Stimulated activated CD4-positive, alpha-beta T cell treated with anti-CD3 and anti-CD28 coated beads, TNF-alpha, amount 100 ng/mL, for 24 hours (primary cell): ENCODE measurements at regions not wholly inside any gene's neighbourhood (a gene's known extent, or its start where the extent isn't known, plus 50 kb on each side); places are given as distances from the start of the nearest gene placed in this dataset.
"Not testable (repeated sequence)": the region's sequence is repeated elsewhere in the genome, so short reads cannot be mapped to it uniquely, and the experiment has no call there.

ENCODE experiments used
- DNase-seq, 3 experiments: peaks; one replicate each; pipeline ENCODE4 v3.0.0-alpha.2; 2020; ENCODE audit warnings: low read depth in 3 of 3

DNA sequence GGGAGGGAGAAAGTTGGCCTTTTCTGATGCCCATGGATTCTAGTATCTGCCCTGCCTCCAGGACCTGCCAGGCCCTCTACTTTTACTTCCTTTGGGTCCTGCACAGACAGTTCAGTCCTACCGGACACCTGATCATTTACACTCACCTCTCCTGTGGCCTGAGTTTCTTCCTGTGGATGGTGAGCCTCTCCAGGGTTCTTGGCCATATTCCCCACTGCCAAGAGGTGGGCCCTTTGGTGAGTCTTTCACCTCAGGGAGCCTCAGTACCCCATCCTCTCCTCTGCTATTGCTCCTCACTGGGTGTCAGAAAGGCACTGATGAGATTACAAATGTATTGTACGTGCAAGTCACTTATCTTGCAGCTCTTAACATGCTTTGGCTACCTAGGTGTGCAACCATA lies 81.4 kb upstream of the ETV3 start:
- DNase-seq, result no peak

DNA sequence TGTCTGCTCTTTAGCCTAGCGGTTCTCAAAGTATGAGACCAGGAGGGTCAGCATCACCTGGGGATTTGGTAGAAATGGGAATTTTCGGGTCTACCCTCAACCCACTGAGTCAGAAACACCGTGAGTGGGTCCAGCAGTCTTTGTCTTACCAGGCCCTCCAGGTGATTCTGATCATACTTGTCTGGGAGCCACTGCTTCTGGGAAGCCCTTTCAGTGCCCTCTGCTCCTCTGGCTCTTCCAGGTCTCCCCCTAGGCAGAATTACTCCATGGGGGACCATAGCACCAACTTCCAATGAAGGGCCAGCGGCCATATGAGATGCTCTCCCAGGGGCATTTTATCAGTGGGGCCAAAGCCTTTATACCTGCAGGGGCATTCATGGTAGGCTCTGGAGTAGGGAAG lies 81.0 kb upstream of the ETV3 start:
- DNase-seq, result no peak

DNA sequence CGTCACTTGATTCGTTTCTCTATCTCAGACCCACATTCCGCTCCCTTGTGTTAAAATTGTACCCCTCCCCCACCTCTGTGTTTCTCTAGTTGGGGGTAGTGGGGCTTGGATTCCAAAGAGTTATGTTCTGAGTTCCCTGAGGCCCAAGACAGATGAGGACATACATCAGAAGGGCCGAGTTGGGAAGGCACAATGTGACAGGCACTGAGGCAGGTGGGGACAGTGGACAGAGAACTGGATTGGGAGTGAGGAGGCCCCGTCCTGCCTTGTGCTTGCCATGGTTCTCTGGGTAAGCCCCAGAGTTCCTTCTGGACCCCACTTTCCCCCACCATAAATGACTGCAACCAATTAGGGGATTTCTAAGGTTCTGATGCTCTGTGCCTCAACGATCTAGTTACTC lies 80.5 kb upstream of the ETV3 start:
- DNase-seq, result no peak

DNA sequence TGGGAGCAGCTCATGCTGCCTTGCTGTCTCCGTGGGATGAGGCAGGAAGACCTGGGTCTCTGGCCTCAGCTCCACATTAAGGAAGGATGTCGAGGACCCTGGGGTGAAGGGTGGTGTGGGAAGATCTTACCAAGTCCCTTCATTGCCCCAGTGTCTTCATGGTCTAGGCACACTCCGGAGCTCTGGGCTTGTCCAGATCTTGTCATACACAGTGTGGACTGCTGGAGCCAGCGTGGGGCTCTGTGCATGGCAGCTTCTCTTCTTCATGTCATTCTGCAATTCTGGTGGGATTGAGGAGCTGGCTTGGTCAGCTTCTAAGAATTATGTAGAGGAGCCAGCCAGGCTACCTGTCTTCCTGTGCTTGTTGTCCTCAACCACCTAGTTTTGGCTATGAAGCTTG lies 79.3 kb upstream of the ETV3 start:
- no peak for DNase-seq

DNA sequence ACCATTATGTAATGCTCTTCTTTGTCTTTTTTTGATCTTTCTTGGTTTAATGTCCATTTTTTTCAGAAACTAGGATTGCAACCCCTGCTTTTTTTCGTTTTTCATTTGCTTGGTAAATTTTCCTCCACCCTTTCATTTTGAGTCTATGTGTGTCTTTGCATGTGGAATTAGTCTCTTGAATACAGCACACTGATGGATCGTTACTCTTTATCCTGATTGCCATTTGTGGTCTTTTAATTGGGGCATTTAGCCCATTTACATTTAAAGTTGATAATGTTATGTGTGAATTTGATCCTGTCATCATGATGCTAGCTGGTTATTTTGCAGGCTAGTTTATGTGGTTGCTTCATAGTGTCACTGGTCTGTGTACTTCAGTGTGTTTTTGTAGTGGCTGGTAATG lies 75.6 kb upstream of the ETV3 start:
- no peak for DNase-seq

DNA sequence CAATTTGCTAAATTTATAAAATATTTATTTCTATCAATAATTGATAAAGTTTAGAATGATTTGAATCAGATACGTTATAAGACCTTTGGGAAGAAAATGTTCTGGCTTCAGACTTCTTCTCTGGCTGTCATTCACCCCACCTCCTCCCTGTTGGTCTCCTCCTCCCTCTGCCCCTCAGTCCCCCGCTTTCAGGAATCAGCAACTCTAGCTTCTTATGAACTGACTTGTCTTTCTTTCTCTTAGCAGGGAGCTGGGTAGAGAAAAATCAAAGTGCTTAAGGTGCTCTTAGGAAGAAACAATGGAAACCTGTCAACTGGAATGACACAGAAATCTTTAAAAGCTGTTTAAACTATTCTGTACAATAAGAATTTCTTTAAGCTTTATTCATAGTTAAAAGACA lies 71.3 kb upstream of the ETV3 start:
- no peak for DNase-seq

DNA sequence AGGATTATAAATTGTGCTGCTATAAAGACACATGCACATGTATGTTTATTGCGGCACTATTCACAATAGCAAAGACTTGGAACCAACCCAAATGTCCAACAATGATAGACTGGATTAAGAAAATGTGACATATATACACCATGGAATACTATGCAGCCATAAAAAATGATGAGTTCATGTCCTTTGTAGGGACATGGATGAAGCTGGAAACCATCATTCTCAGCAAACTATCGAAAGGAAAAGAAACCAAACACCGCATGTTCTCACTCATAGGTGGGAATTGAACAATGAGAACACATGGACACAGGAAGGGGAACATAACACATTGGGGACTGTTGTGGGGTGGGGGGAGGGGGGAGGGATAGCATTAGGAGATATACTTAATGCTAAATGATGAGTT lies 67.8 kb upstream of the ETV3 start:
- not testable (repeated sequence) for DNase-seq

DNA sequence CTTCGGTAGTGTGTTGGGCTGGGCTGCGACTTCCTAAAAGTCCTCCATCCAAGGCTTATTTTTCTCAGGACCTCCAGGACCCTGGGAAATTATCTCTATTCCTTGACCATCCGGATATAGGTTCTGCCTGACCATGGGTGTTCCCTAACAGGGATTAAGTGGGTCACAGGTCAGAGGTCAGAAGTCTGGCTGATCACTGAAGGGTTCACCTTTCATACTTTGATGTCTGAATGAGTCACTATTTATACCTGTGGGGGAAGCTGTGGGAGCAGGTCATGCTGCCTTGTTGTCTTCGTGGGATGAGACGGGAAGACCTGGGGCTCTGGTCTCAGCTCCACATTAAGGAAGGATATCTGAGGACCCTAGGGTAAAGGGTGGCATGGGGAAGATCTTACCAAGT lies 65.0 kb upstream of the ETV3 start:
- no peak for DNase-seq

DNA sequence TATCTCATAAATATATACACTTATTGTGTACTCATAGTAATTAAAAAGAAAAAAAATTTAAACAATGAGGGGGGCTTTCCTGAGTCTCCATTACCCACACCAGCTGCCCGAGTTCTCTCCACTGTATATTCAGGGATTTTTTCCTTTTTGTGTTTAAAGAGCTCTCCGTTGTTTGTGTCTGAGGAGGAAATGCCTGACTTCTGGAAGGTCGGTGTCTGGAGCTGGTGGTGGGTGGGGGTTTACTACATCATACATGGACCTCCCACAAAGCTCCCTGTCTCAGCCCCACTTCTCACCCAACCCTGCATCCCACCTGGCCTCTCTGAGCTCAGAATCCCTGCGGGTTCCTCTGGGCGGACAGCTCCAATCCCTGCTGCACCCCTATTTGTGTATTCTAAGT lies 64.1 kb upstream of the ETV3 start:
- DNase-seq, result no peak

DNA sequence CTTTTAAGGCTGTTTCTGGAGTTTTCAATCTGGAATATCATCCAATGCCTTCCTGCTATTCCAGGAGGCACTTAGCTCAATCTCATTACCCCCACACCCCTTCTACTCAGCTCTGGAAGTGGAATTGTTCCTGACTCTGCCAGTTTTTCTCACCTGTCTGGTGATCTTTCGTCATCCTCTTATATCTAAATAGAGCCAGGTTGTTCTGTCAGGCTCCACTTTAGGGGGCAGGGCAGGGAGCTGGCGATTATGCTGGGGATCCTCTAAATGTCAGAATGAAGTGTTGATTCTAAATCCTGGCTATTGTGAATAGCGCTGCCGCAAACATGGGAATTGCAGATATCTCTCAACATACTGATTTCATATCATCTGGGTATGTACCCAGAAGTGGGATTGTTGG lies 63.6 kb upstream of the ETV3 start:
- DNase-seq, result no peak

DNA sequence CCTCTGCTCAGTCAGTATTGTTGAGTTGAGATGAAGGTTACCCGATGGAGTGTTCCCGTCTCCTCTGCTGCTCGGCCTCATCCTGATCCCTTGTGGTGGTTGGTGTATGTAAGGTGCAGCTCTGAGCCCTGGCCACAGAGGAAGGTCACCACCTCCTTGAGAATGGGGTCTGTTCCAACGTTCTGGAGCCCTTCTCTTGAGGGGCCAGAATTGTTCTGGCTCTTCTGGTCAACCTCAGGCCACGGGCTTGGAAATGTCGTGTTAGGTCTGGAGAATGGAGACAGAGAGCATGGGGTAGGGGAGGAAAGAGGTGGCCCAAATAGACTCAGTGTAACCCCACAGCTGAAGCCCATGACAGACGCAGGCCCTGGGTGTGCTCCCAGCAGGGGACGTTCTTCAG lies 62.3 kb upstream of the ETV3 start:
- DNase-seq, result no peak

DNA sequence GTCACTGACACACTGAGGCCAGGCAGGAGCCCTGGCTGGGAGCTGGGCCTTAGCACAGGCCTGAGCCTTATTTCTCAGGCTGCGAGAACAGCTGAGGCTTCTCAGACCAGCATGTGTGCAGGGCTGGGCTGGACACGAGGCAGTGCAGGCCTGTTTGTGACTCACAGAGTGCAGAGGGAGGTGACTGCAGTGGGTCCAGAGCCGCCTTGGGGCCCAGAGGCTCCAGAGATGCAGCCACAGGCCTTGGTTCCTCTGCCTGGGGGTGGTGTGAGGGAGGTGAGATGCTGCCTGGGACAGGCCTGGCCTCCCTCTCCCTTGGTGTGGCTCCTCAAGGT lies 61.2 kb upstream of the ETV3 start:
- no peak for DNase-seq

DNA sequence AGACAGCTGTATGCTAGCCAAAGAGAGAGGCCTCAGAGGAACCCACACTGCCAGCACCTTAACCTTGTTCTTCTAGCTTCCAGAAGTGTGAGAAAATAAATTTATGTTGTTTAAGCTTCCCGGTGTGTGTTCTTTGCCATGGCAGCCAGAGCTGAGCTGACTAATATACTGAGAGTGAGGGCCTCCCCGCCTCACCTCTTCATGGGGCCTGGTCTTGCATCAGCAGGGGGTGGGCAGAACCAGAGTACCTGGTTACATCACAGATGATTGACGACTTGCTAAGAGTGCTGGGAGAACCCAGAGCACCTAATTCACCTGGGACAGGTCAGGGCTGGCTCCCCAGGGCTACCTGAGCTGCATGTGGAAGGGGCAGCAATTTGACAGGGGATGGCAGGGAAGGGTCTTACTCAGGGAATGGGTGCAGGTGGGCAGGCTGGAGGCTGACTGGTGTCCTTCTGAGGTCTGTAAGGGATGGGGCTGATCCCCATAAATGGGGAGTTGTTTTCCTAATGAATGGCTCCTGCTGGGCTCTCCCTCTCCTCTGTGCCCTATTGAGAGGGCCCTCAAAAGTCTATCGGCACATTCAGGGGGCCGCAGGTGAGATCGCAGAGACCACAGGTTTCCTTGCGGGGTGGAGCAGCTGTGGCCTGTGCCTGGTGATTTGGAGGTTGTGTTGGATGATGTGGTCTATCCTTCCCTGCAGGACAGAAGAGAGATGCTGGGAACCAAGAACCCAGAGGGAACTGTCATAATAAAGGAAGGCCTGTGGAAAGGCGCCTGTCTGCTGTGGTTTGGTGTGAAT lies 60.6 kb upstream of the ETV3 start:
- no peak for DNase-seq

DNA sequence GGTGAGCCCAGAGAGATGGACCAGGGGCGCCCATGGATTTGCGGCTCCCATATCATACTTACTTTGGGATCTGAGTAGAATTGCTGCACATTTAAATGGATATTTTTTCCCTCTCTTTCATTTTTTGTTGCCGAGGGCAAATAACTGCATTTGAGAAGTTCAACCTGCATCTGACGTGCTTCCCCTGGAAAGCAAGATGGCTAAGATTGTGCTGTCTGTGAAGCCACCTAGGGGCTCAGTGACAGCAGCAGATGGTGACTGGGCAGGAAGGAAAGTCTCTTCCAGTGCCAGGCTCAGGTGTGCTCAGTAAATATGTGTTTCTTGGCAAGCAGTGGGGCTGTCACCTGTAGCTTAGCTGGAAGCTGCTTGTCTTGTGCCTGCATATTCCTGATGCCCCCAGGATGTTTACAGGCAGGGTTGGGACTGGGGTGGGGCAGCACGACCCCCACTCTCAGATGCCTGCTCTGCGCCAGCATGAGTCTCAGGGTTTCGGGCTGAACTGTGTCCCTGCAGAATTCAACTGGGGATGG lies 59.8 kb upstream of the ETV3 start:
- DNase-seq, result no peak

DNA sequence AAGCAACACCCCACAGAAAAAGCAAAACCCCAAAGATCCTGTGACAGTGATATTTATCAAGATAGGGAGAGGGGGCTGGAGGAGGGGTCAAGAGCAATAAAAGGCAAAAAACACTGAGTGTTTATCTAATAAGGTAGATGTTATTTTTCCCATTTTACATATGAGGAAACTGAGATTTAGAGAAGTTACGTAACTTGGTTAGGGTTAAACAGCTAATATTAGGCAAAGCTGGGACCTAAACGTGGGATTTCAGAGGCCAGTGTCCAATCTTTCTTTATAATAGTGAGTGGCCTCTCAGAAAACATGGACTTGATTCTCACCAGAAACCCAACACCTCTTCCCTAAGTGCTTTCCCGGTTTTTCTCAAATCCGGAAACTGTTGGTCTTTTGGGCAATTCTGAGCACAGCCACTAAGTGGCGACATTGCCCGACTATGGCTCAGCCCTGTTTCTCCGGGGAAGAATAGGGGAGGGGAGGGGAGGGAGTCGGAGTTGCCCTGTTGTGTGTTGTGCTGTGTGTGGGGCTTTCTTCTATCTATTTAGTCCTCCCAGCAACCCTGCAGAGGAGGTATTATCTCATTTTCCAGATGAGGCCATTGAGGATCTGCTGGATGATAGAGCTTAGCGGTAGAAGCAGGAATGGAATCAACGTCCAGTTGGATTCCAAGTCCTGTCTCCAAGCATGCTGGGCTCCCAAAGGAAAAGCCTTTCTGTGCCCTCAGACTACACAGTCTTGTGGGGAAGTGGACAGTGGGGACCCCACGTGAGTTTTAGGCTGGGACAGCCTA lies 58.7 kb upstream of the ETV3 start:
- not testable (repeated sequence) for DNase-seq

DNA sequence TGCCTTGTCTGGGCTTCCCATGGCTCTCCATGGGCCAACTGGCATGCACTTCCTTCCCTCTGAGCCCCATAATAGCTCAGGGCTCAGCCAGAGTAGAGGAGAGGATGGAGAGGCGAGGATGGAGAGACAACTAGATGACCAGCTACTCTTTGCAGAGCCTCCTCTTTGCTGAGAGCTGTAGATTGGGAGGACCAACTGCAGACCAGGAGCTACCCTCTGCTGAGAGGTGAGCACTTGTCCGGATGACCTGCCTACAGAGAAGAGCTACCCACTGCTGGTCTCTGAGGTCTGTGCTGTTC lies 58.0 kb upstream of the ETV3 start:
- no peak for DNase-seq

DNA sequence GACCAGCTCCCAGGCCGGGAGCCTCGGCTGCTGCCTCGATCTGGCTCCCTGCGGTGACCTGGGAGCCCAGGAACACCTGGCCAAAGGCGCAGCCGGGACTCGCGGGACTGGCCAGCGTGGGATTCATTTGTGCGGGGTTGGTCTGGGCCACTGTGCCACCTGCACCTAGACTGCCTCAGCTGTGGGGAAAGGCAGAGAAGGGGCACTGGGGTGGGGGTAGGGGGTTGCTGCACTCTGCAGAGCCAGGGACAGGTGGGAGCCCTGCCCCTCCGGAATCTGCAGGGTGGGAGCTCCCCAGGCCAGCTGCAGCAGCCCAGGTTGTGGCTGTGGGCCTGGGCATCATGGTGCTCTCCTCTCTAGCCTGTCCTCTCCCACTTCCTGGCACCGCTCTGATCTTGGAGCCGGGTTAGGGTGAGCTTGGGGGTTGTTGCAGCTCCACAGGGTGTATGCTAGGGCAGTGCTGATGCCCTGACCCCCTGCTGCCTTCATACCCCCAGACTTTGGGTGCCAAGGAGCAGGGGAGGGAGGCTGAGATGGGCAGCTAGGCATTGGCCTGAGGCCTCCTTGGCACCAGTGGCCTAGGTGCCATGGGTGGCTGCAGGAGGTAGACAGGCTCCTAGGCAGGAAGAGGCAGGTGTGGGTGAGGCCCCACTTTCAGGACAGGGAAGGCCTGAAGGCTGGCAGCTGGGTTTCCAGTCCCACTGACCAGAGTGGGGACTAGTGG lies 57.5 kb upstream of the ETV3 start:
- no peak for DNase-seq

DNA sequence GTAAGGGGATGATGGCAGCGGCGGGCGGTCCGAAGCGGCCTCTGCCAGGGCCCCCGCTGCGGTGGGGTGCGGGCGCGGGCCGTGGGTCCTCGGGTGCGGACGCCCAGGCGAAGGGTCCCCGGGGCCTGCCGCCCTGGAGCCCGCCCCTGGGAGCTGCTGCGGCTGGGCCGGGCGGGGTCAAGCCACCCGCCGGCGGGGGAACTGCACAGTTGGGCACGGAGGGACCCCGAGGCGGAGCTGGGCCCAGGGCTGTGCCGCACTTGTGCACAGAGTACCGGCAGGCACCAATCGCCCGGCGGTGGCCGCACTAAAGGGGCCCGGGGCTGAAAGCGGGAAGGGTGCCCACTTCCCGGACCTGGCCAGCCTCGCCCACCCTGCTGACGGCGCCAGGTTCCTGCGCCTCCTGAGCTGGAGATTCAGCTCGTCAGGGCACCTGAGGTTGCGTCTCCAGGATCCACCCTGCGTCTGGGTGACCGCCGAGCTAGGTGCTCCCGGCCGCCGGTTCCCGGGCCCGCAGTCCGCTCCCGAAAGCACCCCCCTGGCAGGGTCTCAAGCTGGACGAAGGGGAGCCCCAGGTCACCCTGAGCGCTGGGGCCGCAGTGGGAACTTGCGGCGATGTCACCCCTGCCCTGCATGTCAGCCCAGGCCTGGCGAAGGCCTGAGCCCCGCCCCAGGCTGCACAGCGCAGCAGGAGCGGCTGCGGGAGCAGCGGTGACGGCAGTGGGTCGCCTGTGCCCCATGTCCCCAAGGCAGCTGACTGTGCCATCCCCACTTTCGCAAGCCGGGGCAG lies 56.7 kb upstream of the ETV3 start:
- no peak for DNase-seq

DNA sequence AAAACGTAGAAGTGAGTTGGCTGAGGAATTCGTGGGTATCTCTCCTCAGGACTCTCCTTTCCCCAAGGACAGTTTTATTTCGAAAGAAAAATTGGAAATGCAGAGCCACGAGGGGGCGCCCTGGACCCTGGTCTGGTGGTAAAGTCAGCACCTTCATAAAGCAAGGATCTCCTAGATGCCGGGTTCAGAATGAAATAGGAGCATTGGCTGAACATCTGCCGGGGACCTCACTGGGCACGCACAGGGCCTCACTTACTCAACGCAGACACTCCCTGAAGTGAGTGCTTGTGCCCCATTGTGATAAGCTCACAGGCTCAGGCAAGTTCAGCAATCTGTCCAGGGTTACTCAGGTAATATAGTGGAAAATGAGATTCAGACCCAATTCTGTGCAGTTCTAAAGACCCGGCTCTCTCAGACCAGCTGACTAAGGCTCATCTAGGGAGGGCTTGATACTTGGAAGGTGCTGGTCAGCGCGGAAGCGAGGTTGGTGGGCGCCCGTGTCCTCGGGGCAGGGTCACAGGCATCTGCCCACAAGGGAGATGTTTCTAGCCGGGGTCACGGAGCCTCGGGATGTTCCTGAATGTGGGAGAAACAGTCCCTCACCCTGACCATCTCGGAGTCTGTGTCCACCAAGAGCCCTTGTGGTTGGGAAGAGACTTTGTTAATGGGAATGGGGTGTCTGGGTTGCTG lies 55.7 kb upstream of the ETV3 start:
- DNase-seq, result peak in 2 of 3 experiments; percentile 21 to 65

DNA sequence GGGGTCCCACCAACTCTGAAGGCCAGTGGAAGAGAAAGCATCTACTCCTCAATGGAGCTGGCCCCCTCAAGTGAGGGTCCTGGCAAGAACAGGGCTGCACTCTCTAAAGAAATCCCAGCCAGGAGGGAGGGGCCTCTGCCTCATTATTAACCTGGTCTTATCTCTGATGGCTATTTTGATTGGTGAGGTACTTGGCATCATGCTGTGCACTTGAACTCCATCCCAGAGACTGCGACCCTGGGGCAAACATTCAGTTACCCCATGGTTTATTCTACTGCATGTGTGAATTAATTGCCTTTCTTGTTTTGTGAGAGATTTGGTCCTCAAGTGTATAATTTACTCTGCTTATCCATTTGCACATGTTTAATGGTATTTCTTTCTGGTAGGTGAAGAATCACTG lies 55.0 kb upstream of the ETV3 start:
- DNase-seq, result no peak
